HCT116 (cell line): ENCODE measurements at regions not wholly inside any gene's neighbourhood (a gene's known extent, or its start where the extent isn't known, plus 50 kb on each side); places are given as distances from the start of the nearest gene placed in this dataset.

Source experiments
- ATAC-seq: fragments of 200-7000 bp; cut with Tn5 transposase; 2 replicates; pipeline ENCODE4 v1.9.1; 2020; ENCODE audit warnings: mild to moderate bottlenecking, moderate library complexity
- BruUV-seq: library from RNA; stranded (reverse); fragments of 400-500 nt; replicated peaks from 2 replicates; lab custom pipeline; 2021; lab: Mats Ljungman, UMichigan
- CTCF ChIA-PET: fragments of 300-600 bp; sonication (Branson Sonifier 250); formaldehyde crosslinking; loops from one replicate; lab custom pipeline; 2021; ENCODE audit warnings: antibody characterized with exemption; lab: Charles Lee
- POLR2A ChIA-PET: fragments of 300-600, 350-600 bp; sonication (Branson Sonifier 250); formaldehyde crosslinking; loops from one replicate; lab custom pipeline; 2021; ENCODE audit warnings: antibody characterized with exemption; lab: Charles Lee
- RAD21 ChIA-PET, 2 experiments: fragments of 300-600 bp; sonication (Branson Sonifier 250); formaldehyde crosslinking; loops; one replicate each; lab custom pipeline; 2023; ENCODE audit warnings: low total read pairs in 2 of 2; ENCODE audit not compliant: uncharacterized antibody in 2 of 2, unreplicated experiment in 2 of 2, low non-redundant PET in 1 of 2; lab: Charles Lee
- DNase-seq: peaks from one replicate; pipeline ENCODE4 v3.0.0-alpha.2; 2010; ENCODE audit warnings: low read depth, low spot score
- H2AFZ ChIP-seq: fragments of 200-600 bp; shearing (Covaris generic), sonication (generic); 2 replicates; pipeline ENCODE4 v1.6.1; 2017; ENCODE audit warnings: low read depth, mixed run types, mixed read lengths, antibody characterized with exemption, low read length; ENCODE audit not compliant: poor library complexity, severe bottlenecking
- H3K27ac ChIP-seq: 2 replicates; pipeline ENCODE4 v1.5.1; 2012; ENCODE audit warnings: low read depth, low read length
- H3K27me3 ChIP-seq: fragments of 200-600 bp; sonication (generic); 2 replicates; pipeline ENCODE4 v1.6.1; 2016; ENCODE audit warnings: mixed run types, low read length, mixed read lengths; ENCODE audit not compliant: insufficient read depth
- H3K36me3 ChIP-seq, 2 experiments: fragments of 200-500 bp in 1 of 2; fragments of 200-600 bp in 1 of 2; sonication (Bioruptor generic) in 1 of 2; sonication (generic) in 1 of 2; 2 replicates each; pipeline versions ENCODE4 v1.5.1 to v1.6.1; 2014 to 2016; ENCODE audit warnings: low read length in 2 of 2, inconsistent platforms in 1 of 2, mixed read lengths in 1 of 2, mixed run types in 1 of 2; ENCODE audit not compliant: insufficient read depth in 2 of 2, control insufficient read depth in 1 of 2
- H3K4me1 ChIP-seq, 2 experiments: fragments of 200-600 bp in 1 of 2; sonication (generic) in 1 of 2; 2 replicates each; pipeline versions ENCODE4 v1.5.1 to v1.6.1; 2012 to 2017; ENCODE audit warnings: low read length in 2 of 2, inconsistent platforms in 1 of 2, mild to moderate bottlenecking in 1 of 2, mixed read lengths in 1 of 2, mixed run types in 1 of 2, moderate library complexity in 1 of 2; ENCODE audit not compliant: insufficient read depth in 2 of 2, control insufficient read depth in 1 of 2
- H3K4me2 ChIP-seq: fragments of 200-600 bp; sonication (generic); 2 replicates; pipeline ENCODE4 v1.6.1; 2017; ENCODE audit warnings: mixed run types, low read length, mixed read lengths
- H3K4me3 ChIP-seq, 2 experiments: fragments of 200-600 bp in 1 of 2; sonication (generic) in 1 of 2; replicated peaks in 1 of 2; 2 replicates each; pipeline ENCODE4 v1.5.1; 2011 to 2016; ENCODE audit warnings: low read length in 2 of 2, control low read depth in 1 of 2, low read depth in 1 of 2, mild to moderate bottlenecking in 1 of 2, mixed read lengths in 1 of 2, mixed run types in 1 of 2
- H3K79me2 ChIP-seq: fragments of 200-600 bp; sonication (generic); 2 replicates; pipeline ENCODE4 v1.6.1; 2017; ENCODE audit warnings: mild to moderate bottlenecking, mixed run types, low read length, moderate library complexity, mixed read lengths; ENCODE audit not compliant: insufficient read depth
- H3K9ac ChIP-seq: fragments of 200-600 bp; sonication (generic); 2 replicates; pipeline ENCODE4 v1.6.1; 2016; ENCODE audit warnings: low read length, mixed read lengths
- H3K9me2 ChIP-seq: fragments of 200-600 bp; sonication (generic), shearing (Covaris generic); 2 replicates; pipeline ENCODE4 v1.6.1; 2017; ENCODE audit warnings: mixed run types, mild to moderate bottlenecking, moderate library complexity; ENCODE audit not compliant: insufficient read depth
- H3K9me3 ChIP-seq, 2 experiments: fragments of 200-500 bp in 1 of 2; fragments of 200-600 bp in 1 of 2; sonication (Bioruptor generic) in 1 of 2; sonication (generic) in 1 of 2; 2 replicates each; pipeline ENCODE4 v1.6.1; 2014 to 2017; ENCODE audit warnings: low read length in 2 of 2, mixed read lengths in 2 of 2, inconsistent platforms in 1 of 2, low read depth in 1 of 2, mild to moderate bottlenecking in 1 of 2, mixed run types in 1 of 2, moderate library complexity in 1 of 2; ENCODE audit not compliant: control insufficient read depth in 1 of 2, insufficient read depth in 1 of 2
- H4K20me1 ChIP-seq: fragments of 200-600 bp; sonication (generic), shearing (Covaris generic); 2 replicates; pipeline ENCODE4 v1.6.1; 2017; ENCODE audit warnings: mixed run types, mild to moderate bottlenecking, moderate library complexity; ENCODE audit not compliant: insufficient read depth
- ATF3 ChIP-seq: IDR thresholded peaks from 2 replicates; pipeline ENCODE4 v1.6.1; 2012
- CBX3 ChIP-seq: IDR thresholded peaks from 2 replicates; pipeline ENCODE4 v1.6.1; 2012; ENCODE audit warnings: low read depth
- CEBPB ChIP-seq: IDR thresholded peaks from 2 replicates; pipeline ENCODE4 v1.6.1; 2012; ENCODE audit warnings: low read depth
- CTCF ChIP-seq, 3 experiments: fragments of 200-600 bp in 1 of 3; sonication (generic) in 1 of 3; IDR thresholded peaks in 2 of 3; conservative IDR thresholded peaks in 1 of 3; 2 replicates each; pipeline ENCODE4 v1.5.1; 2012 to 2017; ENCODE audit warnings: low read depth in 2 of 3, low read length in 2 of 3, antibody characterized with exemption in 1 of 3, borderline replicate concordance in 1 of 3, control low read depth in 1 of 3, mild to moderate bottlenecking in 1 of 3, mixed read lengths in 1 of 3, mixed run types in 1 of 3, moderate library complexity in 1 of 3; ENCODE audit not compliant: insufficient read depth in 1 of 3
- EGR1 ChIP-seq: IDR thresholded peaks from 2 replicates; pipeline ENCODE4 v1.6.1; 2012; ENCODE audit warnings: low read depth
- ELF1 ChIP-seq: IDR thresholded peaks from 2 replicates; pipeline ENCODE4 v1.6.1; 2012; ENCODE audit warnings: low read depth, borderline replicate concordance
- EZH2 ChIP-seq: fragments of 200-600 bp; sonication (generic); IDR thresholded peaks from 2 replicates; pipeline ENCODE4 v1.6.1; 2017; ENCODE audit warnings: antibody characterized with exemption, mixed run types
- EZH2phosphoT487 ChIP-seq: fragments of 200-600 bp; IDR thresholded peaks from 2 replicates; pipeline ENCODE4 v1.6.1; 2018; ENCODE audit warnings: antibody characterized with exemption, borderline replicate concordance
- MAX ChIP-seq: IDR thresholded peaks from 2 replicates; pipeline ENCODE4 v1.6.1; 2012
- POLR2A ChIP-seq: IDR thresholded peaks from 2 replicates; pipeline ENCODE4 v1.7.0; 2011; ENCODE audit warnings: borderline replicate concordance; ENCODE audit not compliant: insufficient read depth, insufficient read length; ENCODE audit errors: extremely low read depth
- POLR2AphosphoS5 ChIP-seq: IDR thresholded peaks from 2 replicates; pipeline ENCODE4 v1.6.1; 2011; ENCODE audit warnings: mild to moderate bottlenecking, low read depth, low read length, moderate library complexity
- RAD21 ChIP-seq: IDR thresholded peaks from 2 replicates; pipeline ENCODE4 v1.6.1; 2012; ENCODE audit warnings: low read depth, mild to moderate bottlenecking
- REST ChIP-seq: IDR thresholded peaks from 2 replicates; pipeline ENCODE4 v1.6.1; 2012; ENCODE audit warnings: low read depth
- SIN3A ChIP-seq: IDR thresholded peaks from 2 replicates; pipeline ENCODE4 v1.6.1; 2012; ENCODE audit warnings: low read depth
- SP1 ChIP-seq: IDR thresholded peaks from 2 replicates; pipeline ENCODE4 v1.6.1; 2012; ENCODE audit warnings: low read depth
- TCF7L2 ChIP-seq: IDR thresholded peaks from 2 replicates; pipeline ENCODE4 v1.7.0; 2011; ENCODE audit warnings: borderline replicate concordance, inconsistent platforms; ENCODE audit not compliant: insufficient read depth, insufficient read length; ENCODE audit errors: extremely low read depth
- YY1 ChIP-seq: IDR thresholded peaks from 2 replicates; pipeline ENCODE4 v1.6.1; 2011; ENCODE audit warnings: low read length, low read depth, moderate library complexity, mild to moderate bottlenecking; ENCODE audit not compliant: insufficient replicate concordance; ENCODE audit errors: extremely low read depth
- ZBTB33 ChIP-seq: IDR thresholded peaks from 2 replicates; pipeline ENCODE4 v1.6.1; 2011; ENCODE audit warnings: mild to moderate bottlenecking, low read length, moderate library complexity; ENCODE audit not compliant: insufficient replicate concordance; ENCODE audit errors: extremely low read depth
- ZFX ChIP-seq: fragments of 450-650 bp; IDR thresholded peaks from 2 replicates; pipeline ENCODE4 v1.6.1; 2017
- ZNF274 ChIP-seq: fragments of 200-500 bp; sonication (Bioruptor generic); IDR thresholded peaks from 2 replicates; pipeline ENCODE4 v1.6.1; 2014; ENCODE audit warnings: mild to moderate bottlenecking, low read depth, low read length, inconsistent platforms
- intact Hi-C: fragments of 100-400 bp; cut with micrococcal nuclease; formaldehyde crosslinking; loops from 2 replicates; pipeline ENCODE4 v1.10.0; 2022

GRCh38 chr3:110865934-110866333 lies 205.7 kb upstream of the NECTIN3 start:
- ATAC-seq (no peak), DNase-seq (no peak)
- Histone ChIP-seq H3K9me2 (no peaks in the 10 kb centered on the region), H3K27ac (no peak overlapping the region), H3K4me2 (no peak overlapping the region), H3K36me3 (no peaks in the 10 kb centered on the region), H2AFZ (no peak overlapping the region), H3K27me3 (no peaks in the 10 kb centered on the region), H3K9ac (no peak overlapping the region), H3K9me3 (no peaks in the 10 kb centered on the region), H3K4me1 (no peaks in the 10 kb centered on the region), H3K79me2 (no peaks in the 10 kb centered on the region), H3K4me3 (no peak overlapping the region), H4K20me1 (no peaks in the 10 kb centered on the region)
- no TSS peak for BruUV-seq
- TF ChIP-seq MAX (no peak), CEBPB (no peak), POLR2A (no peak), POLR2AphosphoS5 (no peak), EZH2phosphoT487 (no peak), REST (no peak), CBX3 (no peak), ELF1 (no peak), EGR1 (no peak), TCF7L2 (no peak), SIN3A (no peak), ZFX (no peak), ZNF274 (no peak), EZH2 (no peak), ZBTB33 (no peak), ATF3 (no peak), SP1 (no peak), CTCF (IDR thresholded peaks at IDR 0.05 in 2 of 3, conservative IDR thresholded peaks at IDR 0.05 in 1 of 3; ENCODE audit: borderline replicate concordance in 1 of 3, insufficient read depth in 1 of 3, low read depth in 2 of 3, low read length in 2 of 3) (no peak), RAD21 (no peak), YY1 (no peak)
- POLR2A ChIA-PET, result no interaction called here
- intact Hi-C loops, result no loop called here
- CTCF ChIA-PET, result no interaction called here
- RAD21 ChIA-PET, result no interaction called here
